Astrocyte (in vitro differentiated cells and primary cell): ENCODE measurements at regions not wholly inside any gene's neighbourhood (a gene's known extent, or its start where the extent isn't known, plus 50 kb on each side); places are given as distances from the start of the nearest gene placed in this dataset.

ENCODE experiments used
- DNase-seq: peaks from one replicate; pipeline ENCODE4 v3.0.0-alpha.2; 2010; ENCODE audit warnings: low read depth
- FAIRE-seq: peaks from 2 replicates; lab custom pipeline; 2011; peaks lifted over from hg19 to GRCh38; lab: Jason Lieb, UNC
- H2AFZ ChIP-seq: 2 replicates; pipeline ENCODE4 v1.6.0; 2012; ENCODE audit warnings: low read depth, low read length, inconsistent platforms
- H3K27ac ChIP-seq: 2 replicates; pipeline ENCODE4 v1.5.1; 2011; ENCODE audit warnings: low read depth, low read length, inconsistent platforms
- H3K27me3 ChIP-seq: 2 replicates; pipeline ENCODE4 v1.6.0; 2011; ENCODE audit warnings: low read length, inconsistent platforms; ENCODE audit not compliant: insufficient read depth
- H3K36me3 ChIP-seq: 2 replicates; pipeline ENCODE4 v1.5.1; 2011; ENCODE audit warnings: low read length, inconsistent platforms; ENCODE audit not compliant: insufficient read depth
- H3K4me1 ChIP-seq: 2 replicates; pipeline ENCODE4 v1.5.1; 2011; ENCODE audit warnings: low read length, inconsistent platforms; ENCODE audit not compliant: insufficient read depth
- H3K4me2 ChIP-seq: 2 replicates; pipeline ENCODE4 v1.6.0; 2012; ENCODE audit warnings: low read length, inconsistent platforms
- H3K4me3 ChIP-seq: 2 replicates; pipeline ENCODE4 v1.5.1; 2011; ENCODE audit warnings: low read depth, mild to moderate bottlenecking, low read length, inconsistent platforms; ENCODE audit not compliant: insufficient read depth
- H3K79me2 ChIP-seq: 2 replicates; pipeline ENCODE4 v1.6.0; 2012; ENCODE audit warnings: mild to moderate bottlenecking, low read length, inconsistent platforms; ENCODE audit not compliant: insufficient read depth
- H3K9ac ChIP-seq: 2 replicates; pipeline ENCODE4 v1.6.0; 2012; ENCODE audit warnings: mild to moderate bottlenecking, low read length, inconsistent platforms
- H3K9me3 ChIP-seq: 2 replicates; pipeline ENCODE4 v1.5.1; 2012; ENCODE audit warnings: low read depth, mild to moderate bottlenecking, low read length, inconsistent platforms; ENCODE audit not compliant: insufficient read depth
- H4K20me1 ChIP-seq: 2 replicates; pipeline ENCODE4 v1.6.0; 2012; ENCODE audit warnings: low read length, inconsistent platforms; ENCODE audit not compliant: insufficient read depth
- H3K27ac Mint-ChIP-seq: one replicate; pipeline ENCODE4 v1.8.0; 2021; ENCODE audit warnings: mild to moderate bottlenecking, mixed read lengths; ENCODE audit not compliant: unreplicated experiment
- H3K27me3 Mint-ChIP-seq: one replicate; pipeline ENCODE4 v1.8.0; 2021; ENCODE audit warnings: low read depth, mixed read lengths; ENCODE audit not compliant: unreplicated experiment
- H3K36me3 Mint-ChIP-seq: one replicate; pipeline ENCODE4 v1.8.0; 2021; ENCODE audit warnings: low read depth, mixed read lengths; ENCODE audit not compliant: unreplicated experiment
- H3K4me1 Mint-ChIP-seq: one replicate; pipeline ENCODE4 v1.8.0; 2021; ENCODE audit warnings: low read depth, mixed read lengths; ENCODE audit not compliant: unreplicated experiment
- H3K4me3 Mint-ChIP-seq: one replicate; pipeline ENCODE4 v1.8.0; 2021; ENCODE audit warnings: mild to moderate bottlenecking, moderate library complexity, mixed read lengths; ENCODE audit not compliant: unreplicated experiment
- H3K9me3 Mint-ChIP-seq: one replicate; pipeline ENCODE4 v1.8.0; 2021; ENCODE audit warnings: mild to moderate bottlenecking, mixed read lengths; ENCODE audit not compliant: unreplicated experiment
- EZH2 ChIP-seq: IDR thresholded peaks from 2 replicates; pipeline ENCODE4 v1.6.1; 2012; ENCODE audit warnings: mild to moderate bottlenecking, low read length, inconsistent platforms; ENCODE audit not compliant: insufficient read depth
- TF ChIP-seq, protein P1 (sequence below): IDR thresholded peaks from 2 replicates; pipeline ENCODE4 v1.5.1; 2011; ENCODE audit warnings: low read depth, mild to moderate bottlenecking, inconsistent platforms, low read length, moderate library complexity; ENCODE audit not compliant: insufficient read depth

GRCh38 chr7:48872548-48872947, 51.8 kb upstream of the CDC14C start:
- no peaks in the 10 kb centered on the region for H3K9me3 Mint-ChIP-seq
- H3K27me3 Mint-ChIP-seq = no peaks in the 10 kb centered on the region
- Histone ChIP-seq H3K36me3 (no peaks in the 10 kb centered on the region), H3K27ac (no peak overlapping the region), H3K4me1 (no peaks in the 10 kb centered on the region), H3K27me3 (peaks cover 3% of the 10 kb centered on the region), H2AFZ (no peak overlapping the region), H3K4me2 (no peak overlapping the region), H3K9ac (no peak overlapping the region), H3K79me2 (no peaks in the 10 kb centered on the region), H3K9me3 (no peaks in the 10 kb centered on the region), H4K20me1 (no peaks in the 10 kb centered on the region), H3K4me3 (no peak overlapping the region)
- H3K36me3 Mint-ChIP-seq = no peaks in the 10 kb centered on the region
- DNase-seq = no peak
- FAIRE-seq = no peak
- no peak overlapping the region for H3K4me3 Mint-ChIP-seq
- no peaks in the 10 kb centered on the region for H3K4me1 Mint-ChIP-seq
- no peak overlapping the region for H3K27ac Mint-ChIP-seq
- TF ChIP-seq, protein P1, sequence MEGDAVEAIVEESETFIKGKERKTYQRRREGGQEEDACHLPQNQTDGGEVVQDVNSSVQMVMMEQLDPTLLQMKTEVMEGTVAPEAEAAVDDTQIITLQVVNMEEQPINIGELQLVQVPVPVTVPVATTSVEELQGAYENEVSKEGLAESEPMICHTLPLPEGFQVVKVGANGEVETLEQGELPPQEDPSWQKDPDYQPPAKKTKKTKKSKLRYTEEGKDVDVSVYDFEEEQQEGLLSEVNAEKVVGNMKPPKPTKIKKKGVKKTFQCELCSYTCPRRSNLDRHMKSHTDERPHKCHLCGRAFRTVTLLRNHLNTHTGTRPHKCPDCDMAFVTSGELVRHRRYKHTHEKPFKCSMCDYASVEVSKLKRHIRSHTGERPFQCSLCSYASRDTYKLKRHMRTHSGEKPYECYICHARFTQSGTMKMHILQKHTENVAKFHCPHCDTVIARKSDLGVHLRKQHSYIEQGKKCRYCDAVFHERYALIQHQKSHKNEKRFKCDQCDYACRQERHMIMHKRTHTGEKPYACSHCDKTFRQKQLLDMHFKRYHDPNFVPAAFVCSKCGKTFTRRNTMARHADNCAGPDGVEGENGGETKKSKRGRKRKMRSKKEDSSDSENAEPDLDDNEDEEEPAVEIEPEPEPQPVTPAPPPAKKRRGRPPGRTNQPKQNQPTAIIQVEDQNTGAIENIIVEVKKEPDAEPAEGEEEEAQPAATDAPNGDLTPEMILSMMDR = no peak
- TF ChIP-seq EZH2 = no peak
